ENCODE measurements at regions not wholly inside any gene's neighbourhood (a gene's known extent, or its start where the extent isn't known, plus 50 kb on each side); places are given as distances from the start of the nearest gene placed in this dataset.

GRCh38 chr14:97283426-97283825, 486.2 kb downstream of the VRK1 start:
- no peaks in the 10 kb centered on the region for H3K27me3 ChIP-seq (ENCODE audit: control insufficient read depth, insufficient read depth, low read length)
- H3K9ac ChIP-seq (ENCODE audit: low read length): no peak overlapping the region
- H3K9me3 ChIP-seq (ENCODE audit: control insufficient read depth, low read length): no peaks in the 10 kb centered on the region
- H3K4me1 ChIP-seq (ENCODE audit: control insufficient read depth, insufficient read depth, low read length): no peaks in the 10 kb centered on the region
- H3K36me3 ChIP-seq (ENCODE audit: control insufficient read depth, insufficient read depth, low read length): no peaks in the 10 kb centered on the region
- no peak overlapping the region for H3K4me3 ChIP-seq (ENCODE audit: low read length)

- Histone ChIP-seq H3K4me3 (ENCODE audit: low read length) (no peak overlapping the region), H3K9me3 (ENCODE audit: control insufficient read depth, low read length) (no peaks in the 10 kb centered on the region), H3K36me3 (ENCODE audit: control insufficient read depth, insufficient read depth, low read length) (no peaks in the 10 kb centered on the region), H3K9ac (ENCODE audit: low read length) (no peak overlapping the region), H3K27me3 (ENCODE audit: control insufficient read depth, insufficient read depth, low read length) (no peaks in the 10 kb centered on the region), H3K4me1 (ENCODE audit: control insufficient read depth, insufficient read depth, low read length) (no peaks in the 10 kb centered on the region)
Measured at GRCh38 chr14:97283841-97284240, 486.7 kb downstream of the VRK1 start.

GRCh38 chr14:97287956-97288355, 490.8 kb downstream of the VRK1 start:
- Histone ChIP-seq H3K9ac (ENCODE audit: low read length) (no peak overlapping the region), H3K4me1 (ENCODE audit: control insufficient read depth, insufficient read depth, low read length) (no peaks in the 10 kb centered on the region), H3K9me3 (ENCODE audit: control insufficient read depth, low read length) (no peaks in the 10 kb centered on the region), H3K27me3 (ENCODE audit: control insufficient read depth, insufficient read depth, low read length) (no peaks in the 10 kb centered on the region), H3K36me3 (ENCODE audit: control insufficient read depth, insufficient read depth, low read length) (no peaks in the 10 kb centered on the region), H3K4me3 (ENCODE audit: low read length) (no peak overlapping the region)

GRCh38 chr14:97290065-97290464, 492.9 kb downstream of the VRK1 start:
- H3K4me3 ChIP-seq (ENCODE audit: low read length): no peak overlapping the region
- H3K27me3 ChIP-seq (ENCODE audit: control insufficient read depth, insufficient read depth, low read length): no peaks in the 10 kb centered on the region
- no peaks in the 10 kb centered on the region for H3K4me1 ChIP-seq (ENCODE audit: control insufficient read depth, insufficient read depth, low read length)
- no peaks in the 10 kb centered on the region for H3K9me3 ChIP-seq (ENCODE audit: control insufficient read depth, low read length)
- H3K9ac ChIP-seq (ENCODE audit: low read length): no peak overlapping the region
- H3K36me3 ChIP-seq (ENCODE audit: control insufficient read depth, insufficient read depth, low read length): no peaks in the 10 kb centered on the region

GRCh38 chr14:97290977-97291376, 493.8 kb downstream of the VRK1 start:
- H3K9ac ChIP-seq (ENCODE audit: low read length): no peak overlapping the region
- H3K27me3 ChIP-seq (ENCODE audit: control insufficient read depth, insufficient read depth, low read length): no peaks in the 10 kb centered on the region
- no peaks in the 10 kb centered on the region for H3K4me1 ChIP-seq (ENCODE audit: control insufficient read depth, insufficient read depth, low read length)
- H3K4me3 ChIP-seq (ENCODE audit: low read length): no peak overlapping the region
- no peaks in the 10 kb centered on the region for H3K9me3 ChIP-seq (ENCODE audit: control insufficient read depth, low read length)
- H3K36me3 ChIP-seq (ENCODE audit: control insufficient read depth, insufficient read depth, low read length): no peaks in the 10 kb centered on the region

GRCh38 chr14:97293659-97294058, 496.5 kb downstream of the VRK1 start:
- no peaks in the 10 kb centered on the region for H3K9me3 ChIP-seq (ENCODE audit: control insufficient read depth, low read length)
- H3K9ac ChIP-seq (ENCODE audit: low read length): no peak overlapping the region
- H3K27me3 ChIP-seq (ENCODE audit: control insufficient read depth, insufficient read depth, low read length): no peaks in the 10 kb centered on the region
- no peak overlapping the region for H3K4me3 ChIP-seq (ENCODE audit: low read length)
- no peaks in the 10 kb centered on the region for H3K4me1 ChIP-seq (ENCODE audit: control insufficient read depth, insufficient read depth, low read length)
- no peaks in the 10 kb centered on the region for H3K36me3 ChIP-seq (ENCODE audit: control insufficient read depth, insufficient read depth, low read length)

GRCh38 chr14:97295108-97295710, 498.0 kb downstream of the VRK1 start:
- Histone ChIP-seq H3K4me1 (ENCODE audit: control insufficient read depth, insufficient read depth, low read length) (no peaks in the 10 kb centered on the region), H3K9ac (ENCODE audit: low read length) (no peak overlapping the region), H3K9me3 (ENCODE audit: control insufficient read depth, low read length) (no peaks in the 10 kb centered on the region), H3K27me3 (ENCODE audit: control insufficient read depth, insufficient read depth, low read length) (peaks cover 4% of the 10 kb centered on the region), H3K4me3 (ENCODE audit: low read length) (no peak overlapping the region), H3K36me3 (ENCODE audit: control insufficient read depth, insufficient read depth, low read length) (no peaks in the 10 kb centered on the region)

GRCh38 chr14:97296176-97296575, 499.0 kb downstream of the VRK1 start:
- Histone ChIP-seq H3K27me3 (ENCODE audit: control insufficient read depth, insufficient read depth, low read length) (peaks cover 4% of the 10 kb centered on the region), H3K4me3 (ENCODE audit: low read length) (no peak overlapping the region)

GRCh38 chr14:97297100-97297499, 499.9 kb downstream of the VRK1 start:
- peaks cover 4% of the 10 kb centered on the region for H3K27me3 ChIP-seq (ENCODE audit: control insufficient read depth, insufficient read depth, low read length)
- H3K9me3 ChIP-seq (ENCODE audit: control insufficient read depth, low read length): no peaks in the 10 kb centered on the region
- no peaks in the 10 kb centered on the region for H3K36me3 ChIP-seq (ENCODE audit: control insufficient read depth, insufficient read depth, low read length)
- no peaks in the 10 kb centered on the region for H3K4me1 ChIP-seq (ENCODE audit: control insufficient read depth, insufficient read depth, low read length)
- H3K4me3 ChIP-seq (ENCODE audit: low read length): no peak overlapping the region
- H3K9ac ChIP-seq (ENCODE audit: low read length): no peak overlapping the region

More at GRCh38 chr14:97296176-97296575, 499.0 kb downstream of the VRK1 start:
- Histone ChIP-seq H3K4me1 (ENCODE audit: control insufficient read depth, insufficient read depth, low read length) (no peaks in the 10 kb centered on the region), H3K36me3 (ENCODE audit: control insufficient read depth, insufficient read depth, low read length) (no peaks in the 10 kb centered on the region), H3K9me3 (ENCODE audit: control insufficient read depth, low read length) (no peaks in the 10 kb centered on the region), H3K9ac (ENCODE audit: low read length) (no peak overlapping the region)

GRCh38 chr14:97298331-97298730, 501.1 kb downstream of the VRK1 start:
- no peak overlapping the region for H3K9ac ChIP-seq (ENCODE audit: low read length)
- H3K27me3 ChIP-seq (ENCODE audit: control insufficient read depth, insufficient read depth, low read length): peaks cover 4% of the 10 kb centered on the region

GRCh38 chr14:97298736-97299135, 501.6 kb downstream of the VRK1 start:
- H3K4me1 ChIP-seq (ENCODE audit: control insufficient read depth, insufficient read depth, low read length): no peaks in the 10 kb centered on the region
- H3K27me3 ChIP-seq (ENCODE audit: control insufficient read depth, insufficient read depth, low read length): peaks cover 4% of the 10 kb centered on the region
- H3K4me3 ChIP-seq (ENCODE audit: low read length): no peak overlapping the region
- H3K9me3 ChIP-seq (ENCODE audit: control insufficient read depth, low read length): no peaks in the 10 kb centered on the region
- H3K9ac ChIP-seq (ENCODE audit: low read length): no peak overlapping the region
- H3K36me3 ChIP-seq (ENCODE audit: control insufficient read depth, insufficient read depth, low read length): no peaks in the 10 kb centered on the region

More at GRCh38 chr14:97298331-97298730, 501.1 kb downstream of the VRK1 start:
- H3K9me3 ChIP-seq (ENCODE audit: control insufficient read depth, low read length): no peaks in the 10 kb centered on the region
- no peak overlapping the region for H3K4me3 ChIP-seq (ENCODE audit: low read length)
- no peaks in the 10 kb centered on the region for H3K4me1 ChIP-seq (ENCODE audit: control insufficient read depth, insufficient read depth, low read length)
- no peaks in the 10 kb centered on the region for H3K36me3 ChIP-seq (ENCODE audit: control insufficient read depth, insufficient read depth, low read length)

GRCh38 chr14:97299661-97300060, 502.5 kb downstream of the VRK1 start:
- Histone ChIP-seq H3K4me1 (ENCODE audit: control insufficient read depth, insufficient read depth, low read length) (no peaks in the 10 kb centered on the region), H3K9me3 (ENCODE audit: control insufficient read depth, low read length) (no peaks in the 10 kb centered on the region), H3K27me3 (ENCODE audit: control insufficient read depth, insufficient read depth, low read length) (peaks cover 4% of the 10 kb centered on the region), H3K36me3 (ENCODE audit: control insufficient read depth, insufficient read depth, low read length) (no peaks in the 10 kb centered on the region), H3K4me3 (ENCODE audit: low read length) (no peak overlapping the region), H3K9ac (ENCODE audit: low read length) (no peak overlapping the region)

Data from mucosa of stomach (tissue), 1 donor.